ENCODE measurements at regions not wholly inside any gene's neighbourhood (a gene's known extent, or its start where the extent isn't known, plus 50 kb on each side); places are given as distances from the start of the nearest gene placed in this dataset.

GRCh38 chr1:24252185-24252780, 65.2 kb upstream of the IFNLR1 start:
- no peak for TF ChIP-seq EZH2phosphoT487 (IDR thresholded peaks at IDR 0.05; ENCODE audit: insufficient read depth, low read depth)
- no peak for TF ChIP-seq EZH2 (IDR thresholded peaks at IDR 0.05; ENCODE audit: insufficient read depth, poor library complexity, severe bottlenecking)
